ENCODE measurements at regions not wholly inside any gene's neighbourhood (a gene's known extent, or its start where the extent isn't known, plus 50 kb on each side); places are given as distances from the start of the nearest gene placed in this dataset.

- intact Hi-C loops (cut with micrococcal nuclease) (no loop called here), dilution Hi-C loops (cut with MboI; ENCODE audit: extremely low pct_ligation_motif_present, low sequenced_read_pairs) (no loop called here)
- Histone ChIP-seq H3K9me3 (replicated peaks; ENCODE audit: control insufficient read depth, insufficient read depth, low read length) (no peaks in the 10 kb centered on the region), H3K4me3 (replicated peaks in 1 of 3; ENCODE audit: insufficient read depth in 1 of 3, low read depth in 1 of 3, low read length in 3 of 3) (no peak overlapping the region), H3K9me1 (replicated peaks; ENCODE audit: control insufficient read depth, extremely low read depth, insufficient read depth, low read length) (no peaks in the 10 kb centered on the region), H3K36me3 (ENCODE audit: control insufficient read depth in 2 of 2, extremely low read depth in 1 of 2, insufficient read depth in 2 of 2, low read length in 2 of 2) (no peaks in the 10 kb centered on the region), H3K4me2 (ENCODE audit: insufficient read depth, low read length) (no peak overlapping the region), H2AFZ (ENCODE audit: low read depth, low read length) (no peak overlapping the region), H3K27me3 (ENCODE audit: control insufficient read depth in 2 of 2, insufficient read depth in 2 of 2, low read length in 2 of 2) (no peaks in the 10 kb centered on the region), H3K9ac (replicated peaks; ENCODE audit: extremely low read depth, insufficient read depth, low read length) (no peak overlapping the region), H3K4me1 (ENCODE audit: control insufficient read depth, extremely low read depth, insufficient read depth, low read length) (no peaks in the 10 kb centered on the region), H3K79me2 (ENCODE audit: control insufficient read depth, insufficient read depth, low read length) (no peaks in the 10 kb centered on the region), H3K27ac (ENCODE audit: insufficient read depth, low read depth, low read length) (no peak overlapping the region), H4K20me1 (replicated peaks; ENCODE audit: control insufficient read depth, extremely low read depth, insufficient read depth, low read length) (no peaks in the 10 kb centered on the region)
- FAIRE-seq (no peak), DNase-seq (ENCODE audit: low read depth, low spot score) (no peak)
- ChIA-PET CTCF (interaction anchor here (0.5 kb wide), 1 partner anchor 1880 kb away, joined by 4 read pairs; no protein-coding TSS in a partner anchor), POLR2A (no interaction called here)
- BruUV-seq (replicated peaks) = no TSS peak
- TF ChIP-seq FOS (IDR thresholded peaks at IDR 0.05; ENCODE audit: borderline replicate concordance, insufficient read depth, low read length) (no peak), MAX (IDR thresholded peaks at IDR 0.05; ENCODE audit: insufficient read depth, insufficient read length) (no peak), MYC (IDR thresholded peaks at IDR 0.05; ENCODE audit: low read depth, low read length) (no peak), POLR2AphosphoS5 (IDR thresholded peaks at IDR 0.05; ENCODE audit: insufficient read depth, low read depth, low read length) (no peak), JUN (IDR thresholded peaks at IDR 0.05; ENCODE audit: borderline replicate concordance, insufficient read depth, insufficient read length, low read depth) (no peak), CTCF (IDR thresholded peaks at IDR 0.05; ENCODE audit: extremely low read depth in 1 of 2, insufficient read depth in 1 of 2, low read depth in 1 of 2, low read length in 2 of 2) (no peak)
Measured at GRCh38 chr2:192443831-192444230, 249.1 kb upstream of the TMEFF2 start.

GRCh38 chr2:192438239-192438638 lies 243.5 kb upstream of the TMEFF2 start:
- Histone ChIP-seq H2AFZ (ENCODE audit: low read depth, low read length) (no peak overlapping the region), H3K9me1 (replicated peaks; ENCODE audit: control insufficient read depth, extremely low read depth, insufficient read depth, low read length) (no peaks in the 10 kb centered on the region), H3K27me3 (ENCODE audit: control insufficient read depth in 2 of 2, insufficient read depth in 2 of 2, low read length in 2 of 2) (no peaks in the 10 kb centered on the region), H4K20me1 (replicated peaks; ENCODE audit: control insufficient read depth, extremely low read depth, insufficient read depth, low read length) (no peaks in the 10 kb centered on the region), H3K4me1 (ENCODE audit: control insufficient read depth, extremely low read depth, insufficient read depth, low read length) (no peaks in the 10 kb centered on the region), H3K4me2 (ENCODE audit: insufficient read depth, low read length) (no peak overlapping the region), H3K36me3 (ENCODE audit: control insufficient read depth in 2 of 2, extremely low read depth in 1 of 2, insufficient read depth in 2 of 2, low read length in 2 of 2) (no peaks in the 10 kb centered on the region), H3K9me3 (replicated peaks; ENCODE audit: control insufficient read depth, insufficient read depth, low read length) (no peaks in the 10 kb centered on the region), H3K27ac (ENCODE audit: insufficient read depth, low read depth, low read length) (no peak overlapping the region), H3K4me3 (replicated peaks in 1 of 3; ENCODE audit: insufficient read depth in 1 of 3, low read depth in 1 of 3, low read length in 3 of 3) (no peak overlapping the region), H3K9ac (replicated peaks; ENCODE audit: extremely low read depth, insufficient read depth, low read length) (no peak overlapping the region), H3K79me2 (ENCODE audit: control insufficient read depth, insufficient read depth, low read length) (no peaks in the 10 kb centered on the region)
- dilution Hi-C loops (cut with MboI; ENCODE audit: extremely low pct_ligation_motif_present, low sequenced_read_pairs) (no loop called here), intact Hi-C loops (cut with micrococcal nuclease) (no loop called here)
- BruUV-seq (replicated peaks) = no TSS peak
- CTCF ChIA-PET = no interaction called here
- FAIRE-seq (no peak), DNase-seq (ENCODE audit: low read depth, low spot score) (no peak)
- TF ChIP-seq FOS (IDR thresholded peaks at IDR 0.05; ENCODE audit: borderline replicate concordance, insufficient read depth, low read length) = no peak
- TF ChIP-seq POLR2A (IDR thresholded peaks at IDR 0.05; ENCODE audit: low read depth, low read length) = no peak
- no peak for TF ChIP-seq EZH2 (IDR thresholded peaks at IDR 0.05; ENCODE audit: borderline replicate concordance, low read depth, low read length, severe bottlenecking)
- TF ChIP-seq JUN (IDR thresholded peaks at IDR 0.05; ENCODE audit: borderline replicate concordance, insufficient read depth, insufficient read length, low read depth) = no peak
- TF ChIP-seq MYC (IDR thresholded peaks at IDR 0.05; ENCODE audit: low read depth, low read length) = no peak
- TF ChIP-seq GATA2 (IDR thresholded peaks at IDR 0.05; ENCODE audit: insufficient read depth, insufficient read length, low read depth, low read length) = no peak
- TF ChIP-seq CTCF (IDR thresholded peaks at IDR 0.05; ENCODE audit: extremely low read depth in 1 of 2, insufficient read depth in 1 of 2, low read depth in 1 of 2, low read length in 2 of 2) = no peak
- TF ChIP-seq POLR2AphosphoS5 (IDR thresholded peaks at IDR 0.05; ENCODE audit: insufficient read depth, low read depth, low read length) = no peak
- no peak for TF ChIP-seq MAX (IDR thresholded peaks at IDR 0.05; ENCODE audit: insufficient read depth, insufficient read length)
- POLR2A ChIA-PET = no interaction called here

Measured in endothelial cell of umbilical vein (primary cell).